ENCODE measurements at regions not wholly inside any gene's neighbourhood (a gene's known extent, or its start where the extent isn't known, plus 50 kb on each side); places are given as distances from the start of the nearest gene placed in this dataset.
"Not testable (repeated sequence)": the region's sequence is repeated elsewhere in the genome, so short reads cannot be mapped to it uniquely, and the experiment has no call there.

DNA sequence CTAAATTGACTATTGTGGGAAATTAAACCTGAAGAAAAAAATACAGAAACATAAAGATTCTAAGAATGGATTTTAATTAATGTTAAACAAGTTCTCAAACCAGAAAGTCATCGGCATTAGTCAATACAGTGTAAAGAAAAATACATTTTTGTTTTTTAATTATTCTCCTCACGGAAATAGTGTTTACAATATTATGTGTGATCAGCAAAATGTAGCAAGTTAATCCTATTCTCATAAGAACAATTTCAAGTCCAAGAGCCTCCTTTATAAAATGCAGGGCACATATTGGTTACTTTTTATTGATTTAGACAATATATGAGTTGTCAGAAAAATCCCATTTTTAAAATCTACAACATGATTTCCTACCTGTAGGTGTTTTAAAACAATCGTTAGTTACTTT, 158.0 kb upstream of the MGAT4C start:
- no peak overlapping the region for H3K27ac ChIP-seq
- no peak for TF ChIP-seq CTCF (conservative IDR thresholded peaks at IDR 0.05)

DNA sequence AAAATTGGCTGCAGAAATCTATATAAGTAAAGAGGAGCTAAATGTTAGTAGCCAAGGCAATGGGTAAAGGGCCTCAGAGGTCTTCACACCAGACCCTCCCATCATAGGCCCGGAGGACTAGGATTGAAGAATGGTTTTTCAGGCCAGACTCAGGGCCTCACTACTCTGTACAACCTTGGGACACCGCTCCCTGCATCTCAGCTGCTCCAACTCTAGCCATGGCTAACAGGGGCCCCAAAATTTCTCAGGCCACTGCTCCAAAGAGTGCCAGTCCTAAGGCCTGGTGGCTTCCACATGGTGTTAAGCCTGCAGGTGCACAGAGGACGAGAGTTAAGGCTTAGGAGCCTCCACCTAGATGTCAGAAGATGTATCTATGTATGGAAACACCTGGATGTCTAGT, 155.5 kb upstream of the MGAT4C start:
- no peak for TF ChIP-seq CTCF (conservative IDR thresholded peaks at IDR 0.05)

DNA sequence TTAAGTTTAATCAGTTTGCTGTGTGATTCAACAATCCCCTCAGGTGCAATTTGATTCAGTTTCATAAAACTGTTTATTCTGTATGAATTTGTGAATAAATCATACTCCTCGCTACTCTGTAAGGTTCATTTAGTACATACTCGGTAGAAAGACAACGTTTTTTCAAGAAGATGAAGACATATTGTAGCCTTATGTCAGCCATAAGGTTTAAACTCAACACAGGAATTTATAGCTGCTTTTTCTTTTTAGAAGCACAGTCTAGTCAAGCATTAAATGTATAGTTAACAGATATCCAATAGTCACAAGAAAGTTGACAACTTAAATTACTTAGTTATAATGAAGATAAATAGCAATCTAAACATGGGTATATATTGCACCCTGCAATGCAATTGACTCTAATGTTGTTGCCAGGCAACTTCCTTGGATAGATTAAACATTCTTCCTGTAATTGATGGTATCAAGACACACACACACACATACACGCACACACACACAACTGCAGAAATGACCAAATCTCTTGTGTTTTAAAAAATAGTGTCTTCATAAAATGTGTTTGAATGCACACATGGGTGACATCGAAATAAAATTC, 151.5 kb upstream of the MGAT4C start:
- TF ChIP-seq CTCF (conservative IDR thresholded peaks at IDR 0.05), result no peak
- H3K27ac ChIP-seq, result no peak overlapping the region

More for the DNA sequence above, 155.5 kb upstream of the MGAT4C start:
- no peak overlapping the region for H3K27ac ChIP-seq

DNA sequence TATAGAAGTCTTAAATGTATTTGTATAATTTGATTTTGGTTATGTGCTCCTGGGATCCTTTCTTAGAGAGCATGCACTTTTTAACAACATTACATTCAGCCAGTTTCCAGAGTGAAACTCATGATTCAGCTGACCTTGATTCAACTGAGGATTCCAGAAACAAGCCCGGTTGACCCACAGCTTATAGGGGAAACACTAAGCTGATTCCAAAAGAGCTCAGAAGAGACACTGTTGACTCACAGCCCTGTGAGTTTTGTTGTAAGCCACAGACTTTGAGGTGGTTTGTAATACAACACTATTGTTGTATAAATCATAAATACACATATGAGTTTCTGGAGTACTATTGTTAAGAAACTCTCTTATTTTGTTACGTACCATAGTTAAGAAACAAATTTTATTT, 133.8 kb upstream of the MGAT4C start:
- no peak for TF ChIP-seq CTCF (conservative IDR thresholded peaks at IDR 0.05)
- no peak overlapping the region for H3K27ac ChIP-seq

GRCh38 chr12:86387591-86388145, 131.5 kb upstream of the MGAT4C start:
- no peak overlapping the region for H3K27ac ChIP-seq
- TF ChIP-seq CTCF (conservative IDR thresholded peaks at IDR 0.05), result no peak

- not testable (repeated sequence) for H3K27ac ChIP-seq
Measured at GRCh38 chr12:86383759-86384158, 127.6 kb upstream of the MGAT4C start.

- no peak overlapping the region for H3K27ac ChIP-seq
Measured at GRCh38 chr12:86379337-86379736, 123.1 kb upstream of the MGAT4C start.

More at GRCh38 chr12:86379337-86379736, 123.1 kb upstream of the MGAT4C start:
- no peak for TF ChIP-seq CTCF (conservative IDR thresholded peaks at IDR 0.05)
